Hematopoietic multipotent progenitor cell treated with erythropoietin and hydrocortisone succinate and interleukin-3 and kit ligand, for 4 days (in vitro differentiated cells): ENCODE measurements at regions not wholly inside any gene's neighbourhood (a gene's known extent, or its start where the extent isn't known, plus 50 kb on each side); places are given as distances from the start of the nearest gene placed in this dataset.

Source experiments
- DNase-seq: peaks from one replicate; pipeline ENCODE4 v3.0.0-alpha.2; 2015

DNA sequence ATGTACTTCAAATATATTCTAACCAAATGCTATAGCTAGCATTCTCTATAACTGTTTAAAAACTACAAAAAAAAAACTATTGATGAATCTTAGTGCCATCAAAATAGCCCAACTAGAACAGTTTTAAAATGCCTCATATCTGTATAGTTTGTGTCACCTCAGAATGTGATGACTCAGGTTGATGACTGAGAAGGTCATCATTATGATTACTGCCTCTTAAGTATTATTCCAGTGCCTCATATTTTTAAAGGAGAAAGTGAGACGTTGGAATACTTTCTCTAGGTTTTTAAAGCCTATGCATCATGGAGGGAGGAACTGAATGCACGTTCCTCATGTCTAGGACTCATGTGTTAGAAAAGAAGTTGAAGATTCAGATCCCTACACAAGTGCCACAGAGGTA lies 88.2 kb downstream of the TMA16 start:
- no peak for DNase-seq

DNA sequence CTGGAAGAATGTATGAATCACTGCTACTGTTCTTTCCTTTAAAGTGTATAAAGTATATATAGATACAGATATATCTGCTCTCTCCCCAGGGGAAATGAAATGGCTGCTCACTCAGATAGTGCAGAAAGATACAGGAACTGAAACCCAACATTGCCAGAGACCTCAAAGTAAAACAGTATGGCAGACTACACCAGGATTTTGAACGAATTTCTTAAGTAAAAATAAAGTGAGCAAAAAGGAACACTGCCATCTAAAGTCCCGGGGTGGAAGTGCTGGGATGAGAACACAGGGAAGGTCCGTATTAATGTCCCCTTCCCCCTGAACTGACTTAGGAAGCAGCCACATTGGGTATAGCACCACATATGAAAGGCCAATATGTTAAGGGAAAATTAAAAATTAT lies 93.4 kb downstream of the TMA16 start:
- peak; percentile 12 for DNase-seq

DNA sequence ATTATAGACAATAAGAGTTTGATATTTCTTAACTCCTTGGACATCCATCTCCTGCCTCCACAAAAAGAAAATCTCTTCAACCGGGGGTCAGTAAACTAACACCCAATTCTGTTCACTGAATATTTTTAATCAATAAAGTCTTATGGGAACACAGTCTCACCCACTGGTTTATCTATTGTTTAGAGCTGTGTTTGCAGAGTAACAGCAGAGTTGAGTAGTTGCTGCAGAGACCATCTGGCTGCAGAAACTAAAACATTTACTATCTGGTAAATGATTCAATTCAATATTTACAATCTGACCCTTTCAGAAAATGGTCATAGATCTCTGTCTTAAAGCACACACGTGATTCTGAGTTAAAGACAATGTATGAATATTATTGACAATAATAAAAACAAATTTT lies 94.0 kb downstream of the TMA16 start:
- no peak for DNase-seq

DNA sequence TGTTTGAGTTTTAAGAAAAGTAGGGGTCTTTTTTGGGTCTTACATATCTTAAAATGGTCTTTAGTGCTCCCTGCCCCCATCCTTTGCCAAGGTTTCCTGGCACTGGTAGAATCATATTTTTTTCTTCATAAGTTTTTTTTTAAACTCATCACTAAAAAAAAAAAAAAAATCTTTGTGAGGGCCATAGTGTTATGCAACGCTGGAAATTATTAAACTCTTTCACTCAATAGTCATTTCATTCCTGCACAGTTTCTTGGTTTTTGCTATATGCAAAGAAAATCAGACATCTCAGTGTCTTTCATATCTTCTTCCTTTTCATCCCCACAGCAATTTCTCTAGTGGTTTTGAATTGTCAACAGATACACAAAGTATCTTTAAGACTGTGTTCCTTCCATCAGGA lies 95.6 kb downstream of the TMA16 start:
- no peak for DNase-seq

DNA sequence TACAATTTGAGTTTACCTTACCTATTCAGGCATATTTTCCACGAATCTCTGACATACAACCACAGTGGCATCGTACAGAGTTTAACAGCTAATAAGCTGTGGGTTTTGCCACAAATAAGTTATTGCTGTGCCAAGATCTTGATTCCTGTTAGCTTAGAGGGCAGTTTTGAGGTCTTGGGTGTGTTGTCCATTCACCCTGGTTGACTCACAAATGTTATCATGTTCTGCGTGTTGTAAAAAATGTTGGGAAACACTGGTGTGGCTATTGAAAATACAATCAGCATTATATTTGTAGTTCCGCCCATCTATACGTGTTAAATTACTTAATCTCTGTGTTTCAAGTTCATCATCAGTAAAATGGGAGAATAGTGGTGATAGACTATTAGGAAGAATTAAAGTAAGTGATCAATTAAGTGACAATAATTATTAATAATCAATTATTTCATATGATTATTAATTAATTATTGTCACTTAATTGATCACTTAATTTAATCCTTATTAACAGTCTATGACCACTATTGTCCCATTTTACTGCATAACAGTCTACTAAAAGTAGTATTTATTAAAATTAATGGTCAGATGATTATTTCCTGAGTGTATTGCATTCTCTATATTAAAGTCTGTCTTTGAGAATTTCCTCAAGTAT lies 96.3 kb downstream of the TMA16 start:
- DNase-seq: peak; percentile 42

DNA sequence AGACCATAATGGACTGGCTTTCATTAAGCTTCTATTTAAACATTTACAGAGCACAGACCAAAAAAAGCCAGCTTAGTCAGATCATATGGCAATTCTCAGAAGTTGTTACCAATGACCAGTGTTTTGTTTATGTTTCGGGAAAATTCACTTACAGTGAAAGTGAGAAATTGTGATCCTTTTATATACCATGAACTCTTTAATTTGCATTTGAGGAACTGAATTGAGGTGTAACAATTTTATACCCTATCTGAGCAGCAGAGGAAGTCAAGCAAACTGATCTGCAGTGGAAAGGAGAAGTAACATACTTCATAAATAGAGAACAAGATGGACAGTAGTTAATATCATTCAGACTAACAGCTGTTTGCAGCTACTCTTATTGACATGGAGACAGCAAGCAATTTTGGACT lies 97.1 kb downstream of the TMA16 start:
- DNase-seq: peak; percentile 82

DNA sequence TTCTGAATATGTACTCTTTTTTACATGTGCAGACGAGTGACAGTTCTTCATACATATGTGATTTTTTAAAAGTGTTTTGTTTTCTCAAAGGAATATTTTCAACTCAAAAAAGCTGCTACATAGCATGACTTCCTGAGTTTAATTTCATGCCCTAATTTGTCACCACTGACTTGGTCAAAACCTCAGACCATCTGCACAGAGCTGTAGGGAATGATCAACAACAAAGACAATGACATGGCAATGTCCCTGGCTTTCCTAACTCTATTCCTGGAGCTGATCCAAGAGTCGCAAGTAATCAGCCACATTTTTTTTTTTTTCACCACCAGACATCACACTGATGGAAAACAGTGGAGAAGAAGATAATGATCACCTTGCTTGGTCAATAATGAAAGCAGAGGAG lies 97.7 kb downstream of the TMA16 start:
- DNase-seq: peak; percentile 40

DNA sequence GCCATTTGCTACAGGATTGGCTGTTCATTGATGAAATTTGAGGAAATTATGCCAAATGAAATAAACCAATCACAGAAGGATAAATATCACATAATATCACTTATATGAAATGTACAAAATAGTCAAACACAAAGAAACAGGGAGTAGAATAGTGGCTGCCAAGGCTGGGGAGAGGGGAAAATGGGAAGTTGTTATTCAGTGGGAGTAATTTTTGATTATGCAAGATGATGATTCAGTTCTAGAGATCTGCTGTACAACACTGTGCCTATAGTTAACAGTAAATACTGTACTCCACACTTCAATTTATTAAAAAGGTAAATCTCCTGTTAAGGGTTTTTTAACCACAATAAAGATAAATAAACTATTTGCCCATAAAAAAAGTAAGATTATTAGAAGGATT lies 101.1 kb downstream of the TMA16 start:
- DNase-seq: peak; percentile 10

DNA sequence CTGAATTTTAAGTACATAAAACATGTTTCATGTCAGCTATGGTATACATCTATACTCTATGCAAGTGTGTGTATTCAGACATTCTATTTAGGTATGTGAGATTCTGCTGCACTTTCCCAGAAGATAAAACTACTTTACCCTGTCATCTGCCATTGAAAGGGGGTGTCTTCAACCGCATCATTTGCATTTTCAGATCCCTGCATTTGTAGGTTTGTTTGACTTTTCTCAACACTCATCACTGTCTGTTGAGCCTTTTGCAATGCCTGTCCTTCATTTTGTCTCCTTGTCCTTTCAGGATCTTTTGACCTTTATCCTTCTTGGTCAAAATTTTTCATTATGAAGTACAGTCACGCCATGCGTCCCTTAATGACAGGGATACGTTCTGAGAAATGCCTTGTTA lies 103.5 kb downstream of the TMA16 start:
- no peak for DNase-seq

DNA sequence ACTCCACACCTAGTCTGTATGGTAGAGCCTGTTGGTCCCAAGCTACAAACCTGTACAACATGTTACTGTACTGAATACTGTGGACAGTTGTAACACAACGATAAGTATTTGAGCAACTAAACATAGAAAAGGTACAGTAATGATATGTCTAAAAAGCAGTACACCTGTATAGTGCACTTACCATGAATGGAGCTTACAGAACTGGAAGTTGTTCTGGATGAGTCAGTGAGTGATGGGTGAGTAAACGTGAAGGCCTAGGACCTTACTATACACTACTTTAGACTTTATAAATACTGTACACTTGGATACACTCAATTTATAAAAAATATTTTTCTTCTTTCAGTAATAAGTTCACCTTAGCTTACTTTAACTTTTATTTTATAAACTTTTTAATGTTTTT lies 104.0 kb downstream of the TMA16 start:
- no peak for DNase-seq

DNA sequence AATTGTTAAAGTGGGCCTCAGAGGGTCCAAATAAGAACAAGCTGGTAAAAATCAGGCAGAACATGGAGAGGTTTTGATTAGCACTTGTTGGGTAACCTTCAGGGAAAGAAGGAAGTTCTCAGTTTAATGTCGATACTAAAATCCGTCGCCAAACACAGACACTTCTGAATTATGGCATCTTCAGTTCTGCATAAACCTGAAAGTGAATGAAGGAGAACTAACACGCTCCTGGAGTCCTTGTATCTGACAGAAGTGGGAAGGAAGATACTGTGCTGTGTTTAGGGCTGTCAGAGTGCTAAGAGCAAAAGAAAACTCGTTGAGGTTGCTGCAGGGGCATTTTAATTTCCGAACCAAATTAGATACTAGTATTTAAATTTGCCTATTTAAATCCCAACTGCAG lies 106.2 kb downstream of the TMA16 start:
- DNase-seq: no peak

DNA sequence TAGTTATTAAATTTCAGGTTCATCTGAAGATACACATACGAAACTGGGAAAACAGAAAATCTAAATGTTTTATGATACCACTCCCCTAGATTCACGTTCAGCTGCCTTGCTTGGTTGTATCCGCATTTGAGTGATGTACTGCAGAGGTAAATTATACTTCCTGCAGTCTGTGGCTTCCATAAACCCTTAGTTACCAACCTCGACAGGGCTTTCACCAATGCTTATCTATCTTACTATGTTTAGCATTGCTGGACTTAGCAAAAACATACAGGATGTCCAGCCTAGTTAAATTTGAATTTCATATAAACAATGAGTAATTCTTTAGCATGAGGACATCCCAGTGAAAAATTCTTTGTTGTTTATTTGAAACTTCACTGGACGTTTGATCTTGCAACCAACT lies 108.8 kb downstream of the TMA16 start:
- no peak for DNase-seq

DNA sequence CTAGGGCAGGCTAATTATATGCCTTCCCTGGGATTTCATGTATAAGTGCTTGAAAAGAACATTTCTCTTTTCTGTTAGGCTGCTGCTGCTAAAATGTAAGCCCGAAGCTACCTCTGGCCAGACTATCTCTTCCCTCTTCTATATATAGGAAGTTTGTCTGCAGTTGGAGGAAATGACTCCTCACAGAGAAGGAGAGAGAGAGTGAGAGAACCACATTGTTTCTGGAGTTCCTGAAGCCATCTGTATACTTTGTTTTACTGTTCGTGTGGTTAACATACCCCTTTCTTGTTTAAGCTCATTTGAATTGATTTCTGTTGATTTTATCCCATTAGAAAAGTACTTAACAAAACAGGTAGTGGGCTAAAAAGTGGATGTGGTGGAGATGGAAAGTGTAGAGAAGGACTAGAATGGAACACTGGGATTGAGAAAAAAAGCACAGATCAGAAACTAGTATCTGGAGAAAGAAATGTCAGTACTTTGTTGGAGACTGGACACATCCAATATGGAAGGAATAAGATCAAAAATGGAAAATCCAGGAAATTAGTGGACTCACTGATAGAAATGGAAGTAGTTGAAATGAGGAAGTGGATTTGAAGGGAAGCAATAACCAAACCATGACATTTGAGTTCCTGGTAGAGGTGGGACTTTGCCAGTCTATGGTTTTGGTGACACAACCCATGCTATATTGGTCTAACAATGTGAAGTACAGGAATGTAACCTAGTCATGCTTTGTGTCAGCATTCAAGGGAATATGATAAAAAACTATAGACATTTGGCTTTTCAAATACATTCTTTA lies 112.6 kb downstream of the TMA16 start:
- peak; percentile 47 for DNase-seq

DNA sequence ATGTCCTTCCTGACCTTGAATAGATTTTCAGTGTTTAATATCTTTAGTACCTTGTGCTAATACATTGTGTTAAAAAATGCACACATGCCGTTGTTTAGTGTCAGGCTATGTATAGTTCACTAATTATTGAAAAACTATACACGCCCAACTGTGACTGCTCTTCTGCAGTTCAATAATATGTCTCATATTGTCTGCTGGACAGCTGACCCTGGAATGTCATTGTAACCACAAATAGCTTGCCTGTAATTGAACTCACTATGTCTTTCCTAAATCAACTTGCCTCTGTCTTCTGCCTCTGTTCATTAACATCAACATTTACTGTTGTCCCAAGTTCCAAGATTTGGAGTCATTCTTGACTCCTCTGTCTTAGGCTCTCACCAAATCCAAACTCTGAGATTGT lies 114.5 kb downstream of the TMA16 start:
- DNase-seq: no peak

DNA sequence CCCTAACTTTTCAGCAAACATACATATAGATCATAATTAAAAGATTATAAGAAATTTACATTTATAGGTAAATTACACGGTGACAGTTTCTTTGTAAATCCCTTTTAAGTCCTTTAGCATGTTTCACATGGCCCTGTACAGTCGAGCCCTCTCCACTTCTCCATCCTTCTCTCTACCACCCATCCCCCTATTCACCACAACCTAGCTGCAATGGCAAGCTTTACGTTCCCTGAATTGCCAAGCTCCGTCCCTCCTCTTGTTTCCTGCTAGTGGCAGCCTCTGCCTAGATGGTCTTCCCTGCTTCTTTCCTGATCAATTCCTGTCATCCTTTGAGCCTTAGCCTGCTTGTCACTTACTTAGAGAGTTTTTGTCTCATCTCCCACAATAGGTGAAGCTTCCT lies 116.2 kb downstream of the TMA16 start:
- no peak for DNase-seq

DNA sequence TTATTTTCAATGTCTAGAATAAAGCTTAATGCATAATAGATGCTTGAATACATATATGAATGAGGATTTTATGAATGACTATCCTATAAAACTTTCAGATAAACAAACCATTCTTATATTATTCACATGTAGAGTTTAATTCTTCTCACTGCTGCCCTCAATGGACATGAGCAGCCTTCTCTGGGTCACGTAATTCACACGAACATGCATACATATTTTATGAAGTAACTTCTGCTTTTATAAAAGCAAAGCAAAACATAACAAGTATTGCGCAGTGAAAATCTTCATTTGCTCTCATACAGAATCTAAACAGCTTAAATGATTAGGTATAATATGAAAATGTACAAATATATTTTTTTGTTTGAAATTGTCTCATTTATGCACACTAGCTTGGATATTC lies 116.7 kb downstream of the TMA16 start:
- DNase-seq: peak; percentile 61

DNA sequence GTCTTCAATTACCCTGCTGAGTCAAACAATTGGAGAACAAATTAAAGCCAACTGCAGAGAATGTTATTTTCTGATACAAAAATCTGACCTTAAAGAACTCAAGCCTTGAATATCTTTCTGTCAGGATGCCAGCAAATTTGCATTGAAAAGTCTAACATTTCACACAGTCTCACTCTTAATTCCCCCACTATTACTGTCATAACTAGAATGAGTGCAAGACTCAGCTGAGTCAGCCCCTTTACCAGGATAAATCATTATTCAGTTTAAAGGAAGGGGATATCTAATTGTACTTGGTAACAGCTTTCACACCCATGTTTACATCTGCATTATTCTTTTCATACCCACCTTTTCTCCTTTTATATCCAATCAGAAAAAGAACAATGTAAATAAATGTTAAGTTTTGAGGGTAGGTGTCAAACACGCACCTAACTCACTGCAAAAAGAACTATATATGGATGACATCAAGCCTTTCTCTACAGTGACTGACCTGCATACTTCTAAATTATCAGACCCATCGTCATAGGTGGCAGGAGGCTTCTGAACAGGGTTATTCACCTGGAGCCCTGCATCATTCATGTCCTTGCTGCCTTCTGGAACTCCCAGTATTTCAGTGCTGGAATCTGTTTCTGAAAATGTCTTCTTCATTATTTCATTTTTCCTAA lies 117.4 kb downstream of the TMA16 start:
- no peak for DNase-seq

DNA sequence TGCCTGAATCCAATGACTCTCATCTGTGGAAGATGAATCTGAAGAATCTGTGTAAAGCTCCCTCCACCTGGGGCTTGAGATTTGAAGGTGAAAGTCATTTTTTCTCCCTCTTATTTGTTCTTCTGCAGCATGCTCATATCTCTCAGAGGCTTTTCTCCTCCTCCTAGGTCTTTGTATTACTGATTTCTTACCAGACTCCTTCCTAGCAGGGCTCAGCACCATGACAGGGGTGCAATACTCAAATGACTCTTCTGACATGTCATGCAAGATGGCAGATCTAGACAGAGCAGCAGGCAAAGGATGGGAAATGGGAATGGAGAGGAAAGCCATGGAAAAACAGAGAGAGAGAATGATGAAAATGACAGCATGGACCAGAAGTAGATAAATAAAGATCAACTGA lies 118.3 kb downstream of the TMA16 start:
- DNase-seq: no peak

DNA sequence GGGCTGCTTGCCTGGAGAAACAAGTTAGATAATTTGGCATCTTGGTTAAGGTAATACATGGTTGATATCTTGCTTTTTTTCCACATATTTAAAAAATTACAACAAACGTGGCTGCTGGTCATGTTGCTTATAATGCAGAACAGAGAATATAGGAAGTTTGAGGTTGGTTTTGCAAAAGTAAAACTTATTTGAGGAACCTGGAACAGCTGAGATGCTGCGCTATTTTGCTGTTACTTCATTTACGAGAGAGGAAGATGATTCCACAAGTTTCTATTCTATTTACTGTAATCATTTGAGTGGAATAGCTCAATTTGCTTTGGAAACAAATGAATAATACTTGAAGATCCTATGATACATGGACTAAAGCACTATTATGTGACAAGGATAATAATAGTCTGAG lies 118.9 kb downstream of the TMA16 start:
- DNase-seq: peak; percentile 56

DNA sequence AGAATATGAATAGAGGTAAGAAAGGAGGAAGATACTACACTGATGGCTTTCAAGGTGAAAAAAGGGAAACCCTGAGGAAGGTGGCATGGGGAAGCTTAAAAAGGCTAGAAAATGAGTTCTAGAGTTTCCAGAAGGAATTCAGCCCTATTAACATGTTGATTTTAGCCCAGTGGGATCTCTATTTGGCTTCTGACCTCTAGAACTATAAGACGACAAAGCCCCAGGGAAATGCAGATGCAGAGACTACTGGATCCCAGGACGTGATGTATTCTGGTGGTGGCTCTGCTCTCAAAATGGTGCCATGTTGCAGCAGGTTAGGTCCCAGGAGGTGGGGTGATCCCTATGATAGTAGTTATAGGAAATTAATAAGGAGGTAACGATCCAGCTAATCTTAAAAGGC lies 120.4 kb downstream of the TMA16 start:
- DNase-seq: no peak

DNA sequence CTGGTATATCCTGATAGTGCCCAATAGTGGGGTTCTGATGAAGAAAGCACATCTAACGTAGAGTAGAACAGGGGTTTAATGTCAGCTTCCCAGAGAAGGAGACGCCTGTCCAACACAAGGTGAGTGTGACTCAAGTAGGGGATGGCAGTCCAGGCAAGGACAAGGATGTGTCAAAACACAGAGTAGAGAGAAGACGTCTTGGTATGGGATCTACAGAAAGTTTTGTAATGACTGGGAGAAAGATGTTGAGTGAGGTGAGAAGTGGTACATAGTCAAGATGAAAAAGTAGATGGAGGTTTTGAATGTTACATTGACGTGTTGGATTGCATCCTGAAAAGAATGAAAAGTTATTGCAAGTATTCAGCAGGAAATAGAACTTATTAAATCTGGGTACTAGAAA lies 124.4 kb downstream of the TMA16 start:
- no peak for DNase-seq

DNA sequence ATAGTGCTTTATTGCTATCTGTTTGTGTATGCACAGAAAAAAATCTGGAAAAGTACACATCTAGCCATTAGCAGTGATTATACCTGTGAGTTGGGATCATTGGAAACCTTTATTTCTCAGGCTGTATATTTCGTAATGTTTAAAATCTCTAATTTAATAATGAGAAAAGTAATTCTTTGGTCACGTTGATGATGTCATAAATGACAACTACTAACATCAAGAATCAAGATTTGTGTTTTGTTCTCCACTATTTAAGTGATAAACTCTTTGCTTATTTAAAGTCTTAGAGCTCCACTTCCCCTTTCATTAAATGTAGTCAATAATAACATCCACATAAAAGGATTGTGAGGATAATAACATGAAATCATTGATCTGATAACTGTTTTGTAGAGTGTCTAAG lies 126.2 kb downstream of the TMA16 start:
- no peak for DNase-seq

DNA sequence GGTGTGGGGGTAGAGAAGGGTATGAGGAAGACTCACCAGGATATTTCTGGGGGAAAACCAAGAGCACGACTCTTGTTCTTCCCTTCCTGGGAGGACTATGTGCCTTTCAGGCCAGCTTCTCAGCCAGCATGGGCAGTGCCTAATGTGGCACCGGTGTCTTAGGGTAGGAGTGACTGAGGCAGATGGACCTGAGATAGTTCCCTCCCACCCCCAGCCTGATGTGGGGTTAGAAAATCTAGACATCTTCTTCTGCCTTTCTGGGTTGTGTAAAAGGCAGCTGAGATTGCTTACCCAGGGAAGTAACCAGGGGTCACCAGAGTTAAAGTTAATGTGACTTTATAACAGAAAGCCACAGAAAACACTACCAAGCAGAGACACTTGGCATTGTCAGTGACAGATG lies 127.3 kb downstream of the TMA16 start:
- DNase-seq: no peak

DNA sequence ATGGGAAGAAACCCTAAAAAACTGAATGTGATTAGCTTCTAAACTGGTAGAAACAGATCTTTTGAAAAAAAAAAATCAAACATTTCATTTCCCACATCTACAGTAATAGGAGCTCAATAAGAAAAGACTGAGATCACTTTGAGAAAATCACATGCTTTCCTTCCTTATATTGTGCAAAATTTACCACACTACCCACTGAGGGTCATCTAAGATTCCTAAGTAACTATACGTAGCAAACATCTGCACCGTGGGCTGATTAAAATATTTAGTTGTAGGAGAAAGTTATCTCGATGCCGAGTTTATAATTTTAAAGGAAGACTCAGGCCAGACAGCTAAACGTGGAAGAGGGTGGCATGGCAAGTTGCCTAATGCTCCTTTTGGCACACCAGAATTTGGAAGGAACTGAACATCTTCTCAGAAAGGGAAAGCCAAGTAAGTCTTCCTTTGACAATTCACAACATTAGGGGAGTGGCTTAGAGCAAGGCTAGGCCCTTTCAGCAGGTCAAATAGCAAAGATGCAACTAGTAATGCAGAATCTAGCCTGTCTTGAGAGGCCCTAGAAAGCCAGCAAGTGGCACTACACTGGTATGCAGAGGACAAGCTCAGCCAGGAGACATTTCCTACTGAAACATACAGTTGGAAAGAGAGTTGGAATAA lies 128.0 kb downstream of the TMA16 start:
- DNase-seq: peak; percentile 9
